LHCN-M2 (cell line): ENCODE measurements at regions not wholly inside any gene's neighbourhood (a gene's known extent, or its start where the extent isn't known, plus 50 kb on each side); places are given as distances from the start of the nearest gene placed in this dataset.

ENCODE experiments used
- DNase-seq: peaks from one replicate; pipeline ENCODE4 v3.0.0-alpha.2; 2012; ENCODE audit warnings: low read depth

DNA sequence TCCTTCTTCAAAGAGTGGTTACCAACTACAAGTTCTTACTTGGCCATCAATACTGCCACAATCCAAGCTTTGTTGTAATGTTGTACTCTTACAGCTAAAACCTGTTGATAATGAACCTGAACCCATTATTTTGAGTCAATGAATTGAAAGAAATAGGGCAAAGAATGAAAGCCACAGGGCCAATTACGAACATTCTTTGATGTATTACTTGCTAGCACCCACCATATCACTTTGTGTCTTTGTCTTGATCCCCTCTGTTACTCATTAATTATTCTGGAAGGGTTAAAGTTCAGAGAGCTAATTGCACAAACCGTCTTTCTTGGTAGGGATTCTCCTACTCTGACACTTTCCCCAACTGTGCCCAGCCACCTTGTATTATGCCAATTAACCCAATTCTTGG is 53.2 kb upstream of the TFEC start:
- no peak for DNase-seq

- DNase-seq, result no peak
Observed at GRCh38 chr7:116086547-116087045, 56.0 kb upstream of the TFEC start.

DNA sequence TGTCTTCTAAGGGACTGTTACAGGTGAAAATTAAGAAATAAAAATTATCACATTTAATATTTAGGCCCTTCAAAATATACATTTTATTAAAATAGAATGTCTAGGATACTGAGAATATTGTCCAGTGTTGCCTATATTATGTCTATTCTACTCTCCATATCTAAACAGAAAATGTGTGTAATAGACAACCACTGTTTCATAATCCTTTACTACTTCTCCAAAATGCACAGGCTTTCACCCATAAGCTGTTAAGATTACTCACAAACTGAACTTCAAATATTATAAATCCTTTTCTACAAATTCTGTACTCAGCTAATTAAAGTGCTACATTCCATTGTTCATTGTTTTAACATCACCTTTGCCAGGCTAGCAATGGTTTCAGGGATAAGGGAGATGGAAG is 56.7 kb upstream of the TFEC start:
- no peak for DNase-seq

GRCh38 chr7:116087984-116088383 is 57.4 kb upstream of the TFEC start:
- no peak for DNase-seq

DNA sequence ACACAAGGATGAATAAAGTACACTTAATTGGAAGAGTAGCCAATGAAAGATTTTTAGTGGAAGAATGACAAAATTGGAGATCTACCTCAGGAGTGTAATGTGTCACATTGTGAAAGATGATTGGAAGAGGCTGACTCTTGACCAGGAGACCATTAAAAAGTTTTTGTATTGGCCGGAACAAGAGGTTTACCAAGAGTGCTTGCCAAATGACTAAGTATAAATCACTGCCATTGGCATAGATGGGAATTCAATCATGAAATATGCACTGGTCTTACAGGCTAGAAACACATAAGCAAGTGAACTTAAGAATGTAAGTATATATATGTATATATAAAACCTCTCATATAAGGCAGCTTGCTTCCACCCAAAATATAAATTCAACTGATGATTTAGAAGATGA is 58.7 kb upstream of the TFEC start:
- DNase-seq, result peak; percentile 17

DNA sequence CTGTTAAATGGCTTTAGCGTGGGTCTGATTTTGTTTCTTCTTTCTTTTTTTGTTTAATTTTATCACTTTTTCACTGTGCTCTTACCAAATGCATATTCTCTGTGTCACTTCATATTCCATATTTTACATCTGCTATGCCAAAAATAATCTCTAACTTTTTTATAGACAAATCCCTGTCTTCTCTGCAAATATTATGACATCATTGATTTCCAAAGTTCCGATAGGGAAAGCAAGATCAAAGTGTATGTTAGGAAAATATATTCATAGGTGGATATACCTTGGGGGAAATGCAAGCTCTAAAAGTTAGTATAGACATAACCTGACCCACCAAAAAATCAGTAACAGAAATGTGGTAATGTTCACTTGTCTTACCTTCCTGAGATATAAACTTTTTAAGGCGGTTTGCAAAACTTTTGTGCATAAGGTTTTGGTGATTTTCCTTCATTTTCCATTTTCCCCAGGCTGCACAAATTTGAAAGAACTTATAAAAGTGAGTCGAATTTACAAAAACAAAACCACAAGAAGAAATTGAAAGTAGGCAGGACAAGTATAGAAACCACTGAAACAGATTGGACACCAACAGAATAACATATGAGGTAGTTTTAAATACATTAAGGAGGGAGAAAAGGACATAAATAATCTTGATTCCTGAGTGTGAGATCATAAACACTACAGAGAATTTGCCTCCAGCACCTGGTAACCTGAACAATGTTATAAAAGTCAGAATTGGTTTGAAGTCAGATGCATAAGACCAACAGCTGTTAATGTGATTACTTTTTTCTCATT is 63.1 kb upstream of the TFEC start:
- no peak for DNase-seq

- DNase-seq, result no peak
Observed at GRCh38 chr7:116095396-116095795, 64.8 kb upstream of the TFEC start.

DNA sequence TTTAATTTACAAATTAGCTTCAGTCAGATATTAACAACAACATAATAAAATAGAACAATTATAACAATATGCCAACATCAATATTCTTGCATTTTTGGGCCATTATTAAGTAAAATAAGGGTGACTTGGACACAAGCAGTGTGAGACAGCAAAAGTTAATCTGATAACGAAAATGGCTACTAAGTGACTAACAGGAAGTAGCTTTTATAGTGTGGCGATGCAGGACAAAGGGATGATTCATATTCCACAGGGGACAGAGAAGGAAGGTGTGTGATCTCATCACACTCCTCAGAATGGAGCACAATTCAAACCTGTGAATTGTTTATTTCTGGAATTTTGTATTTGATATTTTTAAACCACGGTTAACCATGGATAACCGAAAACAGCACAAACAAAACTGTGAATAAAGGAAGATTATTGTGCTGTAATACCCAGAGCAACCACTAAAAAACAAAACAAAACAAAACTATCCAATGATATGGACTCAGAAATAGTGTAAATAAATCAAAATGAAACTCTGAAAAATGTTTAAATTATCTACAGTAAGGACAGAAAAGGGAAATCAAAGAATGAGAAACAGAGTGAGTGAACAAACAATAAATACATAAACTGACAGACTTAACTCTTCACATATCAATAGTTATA is 66.9 kb upstream of the TFEC start:
- DNase-seq, result peak; percentile 81

DNA sequence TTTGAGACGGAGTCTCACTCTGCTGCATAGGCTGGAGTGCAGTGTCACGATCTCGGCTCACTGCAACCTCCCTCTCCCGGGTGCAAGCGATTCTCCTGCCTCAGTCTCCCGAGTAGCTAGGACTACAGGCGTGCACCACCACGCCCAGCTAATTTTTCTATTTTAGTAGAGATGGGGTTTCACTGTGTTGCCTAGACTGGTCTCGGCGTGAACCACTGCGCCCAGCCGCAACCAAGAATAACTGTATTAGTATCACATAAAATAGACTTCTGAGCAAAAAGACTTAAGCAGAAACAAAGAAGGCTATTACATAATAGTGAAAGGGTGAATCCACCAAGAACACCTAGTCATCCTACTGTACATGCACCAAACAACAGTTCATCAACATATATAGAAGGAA is 67.6 kb upstream of the TFEC start:
- DNase-seq, result no peak

DNA sequence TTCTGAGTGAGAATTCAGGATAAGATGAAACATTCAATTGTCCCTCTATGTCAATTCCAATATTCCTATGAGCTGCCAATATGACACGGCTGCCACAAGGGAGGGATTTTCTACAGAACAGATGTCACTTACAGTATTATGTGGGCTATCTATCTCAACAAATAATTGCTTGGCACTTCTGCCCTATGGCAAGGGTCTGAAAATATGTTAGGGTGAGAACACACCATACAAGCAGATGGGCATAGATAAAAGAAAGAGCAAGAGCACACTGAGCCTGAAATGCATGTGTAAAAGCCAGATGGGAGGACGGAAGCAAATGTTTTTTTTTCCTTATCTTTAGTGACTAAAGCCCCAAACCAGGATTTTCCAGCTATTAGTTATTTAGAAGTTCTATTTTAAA is 70.1 kb upstream of the TFEC start:
- DNase-seq, result no peak

DNA sequence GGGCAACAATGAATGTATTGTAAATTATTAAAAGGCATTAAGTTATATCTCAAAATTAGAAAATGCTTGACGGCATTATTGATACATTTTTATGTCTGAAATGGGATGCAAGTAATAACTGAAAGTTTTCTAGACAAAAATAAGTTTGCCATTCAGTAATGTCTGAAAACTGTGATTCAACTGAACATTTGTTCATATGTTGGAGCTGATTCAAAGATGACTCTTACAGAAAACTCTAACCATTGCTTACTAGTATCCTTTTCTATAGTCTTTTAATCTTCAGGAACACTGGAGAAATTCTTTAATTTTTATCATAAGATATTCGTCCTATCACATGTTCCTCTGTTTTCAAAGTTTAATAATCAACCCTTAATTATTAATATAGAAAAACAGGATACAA is 71.1 kb upstream of the TFEC start:
- DNase-seq, result peak; percentile 39

DNA sequence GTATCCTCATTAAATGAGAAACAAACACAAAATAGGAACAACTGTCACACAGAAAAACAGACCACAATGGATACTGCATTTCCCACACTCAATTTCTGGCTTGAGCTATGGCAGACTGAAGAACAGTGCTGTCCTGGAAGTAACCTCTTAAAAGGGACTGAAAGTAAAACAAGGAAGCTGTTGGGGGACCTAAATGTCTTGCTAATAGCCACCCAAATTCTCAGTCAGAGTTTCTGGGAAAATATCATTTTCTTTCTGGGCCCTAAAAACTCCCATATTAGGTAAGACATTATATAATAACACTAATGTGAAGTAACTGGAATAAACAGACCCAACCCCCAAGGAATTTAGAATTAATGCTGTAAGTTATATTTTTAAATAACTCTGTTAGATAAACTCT is 80.9 kb upstream of the TFEC start:
- DNase-seq, result no peak

DNA sequence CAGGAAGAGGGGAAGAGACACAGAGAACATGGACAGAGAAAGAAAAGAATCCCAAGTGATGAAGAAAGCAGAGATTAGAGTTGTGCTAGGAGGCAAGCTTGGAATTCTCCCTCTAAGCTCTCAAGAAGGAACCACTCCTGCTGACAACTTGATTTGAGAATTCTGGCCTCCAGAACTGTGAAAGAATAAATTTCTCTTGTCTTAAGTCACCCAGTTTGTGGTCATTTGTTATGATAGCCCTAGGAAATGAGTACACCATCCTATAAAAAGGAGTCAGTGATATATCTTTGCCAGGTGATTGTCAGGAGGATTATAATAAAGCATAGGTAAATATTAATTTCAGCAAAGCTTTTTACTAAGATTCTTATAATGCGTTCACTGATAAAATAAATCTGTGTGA is 82.7 kb upstream of the TFEC start:
- DNase-seq, result no peak

- no peak for DNase-seq
Observed at GRCh38 chr7:116120839-116121238, 89.5 kb upstream of the TES start.

GRCh38 chr7:116122972-116123595 is 87.3 kb upstream of the TES start:
- peak; percentile 47 for DNase-seq

DNA sequence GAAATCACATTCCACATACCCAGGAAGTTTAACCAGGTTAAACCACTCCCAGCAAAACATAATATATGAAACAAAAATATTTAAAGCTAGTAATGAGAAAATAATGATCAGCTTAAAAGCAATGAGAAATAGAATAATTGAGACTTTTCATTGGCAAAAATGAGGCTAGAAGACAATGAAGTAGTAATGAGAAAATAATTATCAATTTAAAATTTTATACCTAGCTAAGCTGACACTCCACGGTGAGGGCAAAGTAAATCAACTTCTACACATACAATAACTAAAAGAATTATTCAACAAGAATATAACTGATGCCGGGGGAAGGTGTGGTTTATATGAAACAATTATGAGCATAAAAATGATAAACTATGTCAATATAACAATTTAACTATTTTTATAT is 82.2 kb upstream of the TES start:
- no peak for DNase-seq

GRCh38 chr7:116135306-116135705 is 75.0 kb upstream of the TES start:
- no peak for DNase-seq

- DNase-seq, result peak; percentile 74
Observed at GRCh38 chr7:116138202-116138801, 72.0 kb upstream of the TES start.

DNA sequence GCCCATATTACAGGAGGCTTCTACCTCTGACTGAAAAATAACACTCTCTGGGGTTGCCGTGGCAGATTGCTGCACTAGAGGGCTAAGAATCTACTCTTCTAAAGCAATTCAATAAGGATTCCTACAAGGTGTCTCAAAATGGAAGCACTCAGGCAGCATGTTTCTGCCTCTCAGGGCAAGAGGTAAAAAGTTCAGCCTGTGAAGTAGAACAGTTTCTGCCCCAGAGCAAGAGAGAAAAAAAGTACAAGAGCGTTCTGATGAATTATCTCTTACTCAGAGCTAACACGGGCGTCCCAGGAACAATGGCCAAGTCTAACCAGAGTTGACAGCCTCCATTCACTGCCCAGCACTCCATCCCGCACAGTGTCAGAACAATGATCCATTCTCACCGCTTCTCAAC is 71.3 kb upstream of the TES start:
- DNase-seq, result no peak

- no peak for DNase-seq
Observed at GRCh38 chr7:116139807-116140206, 70.5 kb upstream of the TES start.

DNA sequence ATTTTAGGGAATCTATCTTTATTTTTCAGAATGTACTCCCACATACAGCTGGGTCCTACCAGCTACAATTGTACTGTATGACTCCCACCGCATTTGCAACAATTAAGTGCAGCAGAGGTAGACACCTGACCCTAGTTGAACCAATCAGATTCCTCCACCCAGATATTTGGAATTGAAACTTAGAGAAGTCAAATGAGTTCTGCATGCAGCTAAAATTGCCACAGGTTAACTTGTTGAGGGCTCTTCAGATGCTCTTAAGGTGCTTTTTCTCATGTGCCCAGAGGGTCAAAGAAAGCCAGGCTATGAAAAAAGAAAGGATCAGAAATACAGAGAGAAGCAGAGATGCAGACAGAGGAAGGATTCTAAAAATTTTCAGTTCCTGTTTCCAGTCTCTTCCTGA is 68.0 kb upstream of the TES start:
- DNase-seq, result no peak

DNA sequence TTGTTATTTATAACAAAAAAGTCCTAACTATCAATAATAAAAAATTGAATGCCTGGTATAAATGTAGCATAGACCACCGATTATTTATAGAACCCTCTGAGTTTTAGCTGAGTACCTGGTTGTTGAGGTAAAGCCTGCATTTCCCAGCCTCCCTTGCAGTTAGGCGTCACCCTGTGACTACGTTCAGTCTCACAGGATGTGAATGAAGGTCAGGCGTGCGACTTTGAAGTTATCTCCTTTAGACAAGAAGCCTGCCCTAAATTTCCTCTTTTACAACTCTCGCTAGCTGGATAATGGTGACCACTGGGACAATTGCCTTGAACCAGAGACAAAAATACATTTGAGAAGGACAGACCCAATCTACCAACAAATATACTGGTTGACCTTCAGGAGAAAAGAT is 67.5 kb upstream of the TES start:
- no peak for DNase-seq
